Endothelial cell of umbilical vein (primary cell): ENCODE measurements at regions not wholly inside any gene's neighbourhood (a gene's known extent, or its start where the extent isn't known, plus 50 kb on each side); places are given as distances from the start of the nearest gene placed in this dataset.

Source experiments
- BruUV-seq: library from RNA; stranded (reverse); fragments of 400-500 nt; replicated peaks from 2 replicates; lab custom pipeline; 2021; lab: Mats Ljungman, UMichigan
- CTCF ChIA-PET: fragments of 300-600, 350-600 bp; sonication (Branson Sonifier 250); formaldehyde crosslinking; loops from one replicate; lab custom pipeline; 2021; ENCODE audit warnings: antibody characterized with exemption, inconsistent platforms; lab: Charles Lee
- POLR2A ChIA-PET: fragments of 300-600, 350-600 bp; sonication (Branson Sonifier 250); formaldehyde crosslinking; loops from one replicate; lab custom pipeline; 2021; ENCODE audit warnings: antibody characterized with exemption, inconsistent platforms; lab: Charles Lee
- DNase-seq: peaks from one replicate; pipeline ENCODE4 v3.0.0-alpha.2; 2011; ENCODE audit warnings: low read depth, low spot score
- FAIRE-seq: peaks from 2 replicates; lab custom pipeline; 2011; peaks lifted over from hg19 to GRCh38; lab: Jason Lieb, UNC
- H2AFZ ChIP-seq: 2 replicates; pipeline ENCODE4 v1.6.0; 2012; ENCODE audit warnings: low read depth, low read length, control low read depth, inconsistent platforms
- H3K27ac ChIP-seq: 2 replicates; pipeline ENCODE4 v1.5.1; 2011; ENCODE audit warnings: low read depth, mild to moderate bottlenecking, control low read depth, low read length, moderate library complexity; ENCODE audit not compliant: insufficient read depth
- H3K27me3 ChIP-seq, 2 experiments: 2 replicates each; pipeline versions ENCODE4 v1.6.0 to v1.6.1; 2011; ENCODE audit warnings: low read length in 2 of 2, mixed read lengths in 1 of 2; ENCODE audit not compliant: control insufficient read depth in 2 of 2, insufficient read depth in 2 of 2
- H3K36me3 ChIP-seq, 2 experiments: 2 replicates in 1 of 2; 3 replicates in 1 of 2; pipeline ENCODE4 v1.5.1; 2011; ENCODE audit warnings: low read length in 2 of 2, mild to moderate bottlenecking in 1 of 2, moderate library complexity in 1 of 2; ENCODE audit not compliant: control insufficient read depth in 2 of 2, insufficient read depth in 2 of 2; ENCODE audit errors: extremely low read depth in 1 of 2
- H3K4me1 ChIP-seq: 3 replicates; pipeline ENCODE4 v1.5.1; 2011; ENCODE audit warnings: mild to moderate bottlenecking, low read length; ENCODE audit not compliant: control insufficient read depth, insufficient read depth; ENCODE audit errors: extremely low read depth
- H3K4me2 ChIP-seq: 2 replicates; pipeline ENCODE4 v1.6.1; 2011; ENCODE audit warnings: low read length, control low read depth, mixed read lengths; ENCODE audit not compliant: insufficient read depth
- H3K4me3 ChIP-seq, 3 experiments: fragments of 200-600 bp in 1 of 3; sonication (generic), shearing (Covaris generic) in 1 of 3; replicated peaks in 1 of 3; 2 replicates each; pipeline ENCODE4 v1.5.1; 2011 to 2016; ENCODE audit warnings: control low read depth in 3 of 3, low read length in 3 of 3, mild to moderate bottlenecking in 2 of 3, inconsistent platforms in 1 of 3, low read depth in 1 of 3, moderate library complexity in 1 of 3; ENCODE audit not compliant: insufficient read depth in 1 of 3
- H3K79me2 ChIP-seq: 2 replicates; pipeline ENCODE4 v1.6.0; 2012; ENCODE audit warnings: low read length, inconsistent platforms; ENCODE audit not compliant: control insufficient read depth, insufficient read depth
- H3K9ac ChIP-seq: replicated peaks from 2 replicates; pipeline ENCODE3; 2011; ENCODE audit warnings: low read length, control low read depth; ENCODE audit not compliant: insufficient read depth; ENCODE audit errors: extremely low read depth
- H3K9me1 ChIP-seq: replicated peaks from 3 replicates; pipeline ENCODE4 v1.6.0; 2011; ENCODE audit warnings: mild to moderate bottlenecking, low read length; ENCODE audit not compliant: control insufficient read depth, insufficient read depth; ENCODE audit errors: extremely low read depth
- H3K9me3 ChIP-seq: replicated peaks from 2 replicates; pipeline ENCODE4 v1.5.1; 2012; ENCODE audit warnings: low read length, inconsistent platforms; ENCODE audit not compliant: control insufficient read depth, insufficient read depth
- H4K20me1 ChIP-seq: replicated peaks from 2 replicates; pipeline ENCODE3; 2011; ENCODE audit warnings: mild to moderate bottlenecking, low read length; ENCODE audit not compliant: control insufficient read depth, insufficient read depth; ENCODE audit errors: extremely low read depth
- EZH2 ChIP-seq: IDR thresholded peaks from 2 replicates; pipeline ENCODE4 v1.6.1; 2012; ENCODE audit warnings: borderline replicate concordance, low read depth, mild to moderate bottlenecking, moderate library complexity, low read length, inconsistent platforms; ENCODE audit not compliant: severe bottlenecking
- FOS ChIP-seq: IDR thresholded peaks from 2 replicates; pipeline ENCODE4 v1.6.1; 2011; ENCODE audit warnings: mild to moderate bottlenecking, low read length, moderate library complexity, borderline replicate concordance; ENCODE audit not compliant: insufficient read depth
- GATA2 ChIP-seq: IDR thresholded peaks from 2 replicates; pipeline ENCODE4 v1.7.0; 2011; ENCODE audit warnings: low read depth, mild to moderate bottlenecking, moderate library complexity, mixed read lengths, low read length; ENCODE audit not compliant: insufficient read length, insufficient read depth
- JUN ChIP-seq: IDR thresholded peaks from 2 replicates; pipeline ENCODE4 v1.6.1; 2011; ENCODE audit warnings: borderline replicate concordance, low read depth; ENCODE audit not compliant: insufficient read length, insufficient read depth
- MYC ChIP-seq: IDR thresholded peaks from one replicate; pipeline ENCODE4 v1.6.1; 2011; ENCODE audit warnings: mild to moderate bottlenecking, low read depth, low read length
- POLR2A ChIP-seq: IDR thresholded peaks from 2 replicates; pipeline ENCODE4 v1.6.1; 2012; ENCODE audit warnings: low read depth, mild to moderate bottlenecking, control low read depth, low read length
- POLR2AphosphoS5 ChIP-seq: IDR thresholded peaks from 2 replicates; pipeline ENCODE4 v1.6.1; 2012; ENCODE audit warnings: low read depth, mild to moderate bottlenecking, control low read depth, low read length, moderate library complexity; ENCODE audit not compliant: insufficient read depth
- dilution Hi-C: fragments of 300-500 bp; cut with MboI; formaldehyde crosslinking; loops from one replicate; pipeline ENCODE4 v1.15.0; 2019; ENCODE audit warnings: low sequenced_read_pairs; ENCODE audit not compliant: extremely low pct_ligation_motif_present
- intact Hi-C: fragments of 100-400 bp; cut with micrococcal nuclease; formaldehyde crosslinking; loops from one replicate; pipeline ENCODE4 v1.10.0; 2022
- TF ChIP-seq, protein P1 (sequence below): IDR thresholded peaks from 2 replicates; pipeline ENCODE4 v1.6.1; 2011; ENCODE audit not compliant: insufficient read depth, insufficient read length
- TF ChIP-seq, protein P2 (sequence below), 2 donors: IDR thresholded peaks; 1 replicate in 1 of 2; 2 replicates in 1 of 2; pipeline ENCODE4 v1.5.1; 2011; ENCODE audit warnings: low read length in 2 of 2, mild to moderate bottlenecking in 2 of 2, moderate library complexity in 2 of 2, control low read depth in 1 of 2, inconsistent platforms in 1 of 2, low read depth in 1 of 2; ENCODE audit not compliant: insufficient read depth in 1 of 2; ENCODE audit errors: extremely low read depth in 1 of 2

DNA sequence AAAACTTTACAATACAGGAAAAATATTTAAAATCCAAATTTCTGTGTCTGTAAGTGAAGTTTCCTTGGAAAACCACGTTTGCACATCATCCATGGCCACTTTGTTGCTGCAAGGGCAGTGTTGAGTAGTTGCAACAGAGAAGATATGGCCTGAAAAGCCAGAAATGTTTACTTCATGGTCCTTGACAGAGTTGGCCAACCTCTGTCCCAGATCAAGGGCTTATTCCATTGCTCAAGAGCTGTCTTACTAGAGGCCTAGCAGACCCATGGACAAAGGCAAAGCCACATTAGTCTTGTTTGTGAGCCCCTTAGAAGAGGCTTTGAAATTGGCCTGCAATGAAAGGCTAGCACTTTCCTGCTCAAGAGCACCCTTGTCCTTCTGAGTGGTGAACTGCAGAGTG lies 119.4 kb downstream of the GAS1 start:
- no peaks in the 10 kb centered on the region for H3K79me2 ChIP-seq
- no peak overlapping the region for H3K4me3 ChIP-seq
- no peaks in the 10 kb centered on the region for H4K20me1 ChIP-seq
- H3K27ac ChIP-seq = no peak overlapping the region
- H3K9ac ChIP-seq = no peak overlapping the region
- intact Hi-C loops = no loop called here
- ChIA-PET POLR2A (no interaction called here), CTCF (no interaction called here)
- H3K9me3 ChIP-seq = no peaks in the 10 kb centered on the region
- no peak overlapping the region for H3K4me2 ChIP-seq
- TF ChIP-seq, protein P1, sequence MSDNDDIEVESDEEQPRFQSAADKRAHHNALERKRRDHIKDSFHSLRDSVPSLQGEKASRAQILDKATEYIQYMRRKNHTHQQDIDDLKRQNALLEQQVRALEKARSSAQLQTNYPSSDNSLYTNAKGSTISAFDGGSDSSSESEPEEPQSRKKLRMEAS = no peak
- TF ChIP-seq GATA2 (no peak), EZH2 (no peak), POLR2A (no peak), POLR2AphosphoS5 (no peak)
- H3K27me3 ChIP-seq = no peaks in the 10 kb centered on the region
- no peaks in the 10 kb centered on the region for H3K36me3 ChIP-seq
- dilution Hi-C loops = no loop called here
- FAIRE-seq = no peak
- BruUV-seq = no TSS peak
- no peaks in the 10 kb centered on the region for H3K9me1 ChIP-seq
- DNase-seq = no peak
- H3K4me1 ChIP-seq = no peaks in the 10 kb centered on the region
- H2AFZ ChIP-seq = no peak overlapping the region

DNA sequence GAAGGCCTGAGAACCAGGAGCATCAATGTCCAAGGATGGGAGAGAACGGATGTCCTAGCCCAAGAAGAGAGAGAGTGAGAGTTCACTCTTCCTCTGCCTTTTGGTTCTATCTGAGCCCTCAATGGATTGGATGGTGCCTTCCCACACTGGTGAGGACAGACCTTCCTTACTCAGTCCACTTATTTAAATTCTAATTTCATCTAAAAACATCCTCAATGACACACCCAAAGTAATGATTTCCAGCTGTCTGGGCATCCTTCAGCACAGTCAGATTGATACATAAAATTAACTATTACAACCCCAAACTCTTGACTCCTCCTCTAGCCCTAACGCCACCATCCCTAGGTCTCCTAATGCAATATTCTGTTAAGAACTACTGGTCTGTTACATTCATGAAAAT lies 122.0 kb downstream of the GAS1 start:
- H3K4me1 ChIP-seq = no peaks in the 10 kb centered on the region
- H4K20me1 ChIP-seq = no peaks in the 10 kb centered on the region
- H3K27ac ChIP-seq = no peak overlapping the region
- ChIA-PET POLR2A (no interaction called here), CTCF (no interaction called here)
- no peak overlapping the region for H3K4me2 ChIP-seq
- H3K9me3 ChIP-seq = no peaks in the 10 kb centered on the region
- FAIRE-seq = no peak
- dilution Hi-C loops = no loop called here
- H3K9me1 ChIP-seq = no peaks in the 10 kb centered on the region
- no peaks in the 10 kb centered on the region for H3K27me3 ChIP-seq
- no peaks in the 10 kb centered on the region for H3K36me3 ChIP-seq
- no peak overlapping the region for H2AFZ ChIP-seq
- intact Hi-C loops = no loop called here
- H3K79me2 ChIP-seq = no peaks in the 10 kb centered on the region
- no peak overlapping the region for H3K9ac ChIP-seq
- no peak for DNase-seq
- TF ChIP-seq, protein P2, sequence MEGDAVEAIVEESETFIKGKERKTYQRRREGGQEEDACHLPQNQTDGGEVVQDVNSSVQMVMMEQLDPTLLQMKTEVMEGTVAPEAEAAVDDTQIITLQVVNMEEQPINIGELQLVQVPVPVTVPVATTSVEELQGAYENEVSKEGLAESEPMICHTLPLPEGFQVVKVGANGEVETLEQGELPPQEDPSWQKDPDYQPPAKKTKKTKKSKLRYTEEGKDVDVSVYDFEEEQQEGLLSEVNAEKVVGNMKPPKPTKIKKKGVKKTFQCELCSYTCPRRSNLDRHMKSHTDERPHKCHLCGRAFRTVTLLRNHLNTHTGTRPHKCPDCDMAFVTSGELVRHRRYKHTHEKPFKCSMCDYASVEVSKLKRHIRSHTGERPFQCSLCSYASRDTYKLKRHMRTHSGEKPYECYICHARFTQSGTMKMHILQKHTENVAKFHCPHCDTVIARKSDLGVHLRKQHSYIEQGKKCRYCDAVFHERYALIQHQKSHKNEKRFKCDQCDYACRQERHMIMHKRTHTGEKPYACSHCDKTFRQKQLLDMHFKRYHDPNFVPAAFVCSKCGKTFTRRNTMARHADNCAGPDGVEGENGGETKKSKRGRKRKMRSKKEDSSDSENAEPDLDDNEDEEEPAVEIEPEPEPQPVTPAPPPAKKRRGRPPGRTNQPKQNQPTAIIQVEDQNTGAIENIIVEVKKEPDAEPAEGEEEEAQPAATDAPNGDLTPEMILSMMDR (IDR thresholded peaks at IDR 0.05; ENCODE audit: extremely low read depth in 1 of 2, insufficient read depth in 1 of 2, low read depth in 1 of 2, low read length in 2 of 2) = no peak
- no peak for TF ChIP-seq EZH2
- TF ChIP-seq GATA2 = no peak
- TF ChIP-seq POLR2AphosphoS5 = no peak
- no peak for TF ChIP-seq MYC
- TF ChIP-seq JUN = no peak
- no peak for TF ChIP-seq FOS
- TF ChIP-seq POLR2A = no peak
- TF ChIP-seq, protein P1 = no peak
- no peak overlapping the region for H3K4me3 ChIP-seq
- no TSS peak for BruUV-seq
